ENCODE measurements at regions not wholly inside any gene's neighbourhood (a gene's known extent, or its start where the extent isn't known, plus 50 kb on each side); places are given as distances from the start of the nearest gene placed in this dataset.

GRCh38 chr10:47165711-47166404 lies 134.1 kb upstream of the GDF10 start:
- no peak for TF ChIP-seq CTCF (conservative IDR thresholded peaks at IDR 0.05 in 1 of 2, IDR thresholded peaks at IDR 0.05 in 1 of 2; ENCODE audit: low read depth in 1 of 2, low read length in 2 of 2)
- TF ChIP-seq EZH2 (IDR thresholded peaks at IDR 0.05; ENCODE audit: low read length, missing control alignments): no peak

All from fibroblast of lung (primary cell).